Neural progenitor cell (in vitro differentiated cells): ENCODE measurements at regions not wholly inside any gene's neighbourhood (a gene's known extent, or its start where the extent isn't known, plus 50 kb on each side); places are given as distances from the start of the nearest gene placed in this dataset.

Experiments
- CTCF ChIP-seq: fragments of 200-600 bp; sonication (generic); IDR thresholded peaks from 2 replicates; pipeline ENCODE4 v1.5.1; 2017; ENCODE audit warnings: antibody characterized with exemption, mild to moderate bottlenecking
- EZH2phosphoT487 ChIP-seq: fragments of 200-600 bp; sonication (generic); IDR thresholded peaks from 2 replicates; pipeline ENCODE4 v1.6.1; 2017; ENCODE audit warnings: antibody characterized with exemption

- TF ChIP-seq CTCF (no peak), EZH2phosphoT487 (no peak)
Observed at GRCh38 chr22:27175974-27176373, 518.6 kb downstream of the MIAT start.
